ENCODE measurements at regions not wholly inside any gene's neighbourhood (a gene's known extent, or its start where the extent isn't known, plus 50 kb on each side); places are given as distances from the start of the nearest gene placed in this dataset.

DNA sequence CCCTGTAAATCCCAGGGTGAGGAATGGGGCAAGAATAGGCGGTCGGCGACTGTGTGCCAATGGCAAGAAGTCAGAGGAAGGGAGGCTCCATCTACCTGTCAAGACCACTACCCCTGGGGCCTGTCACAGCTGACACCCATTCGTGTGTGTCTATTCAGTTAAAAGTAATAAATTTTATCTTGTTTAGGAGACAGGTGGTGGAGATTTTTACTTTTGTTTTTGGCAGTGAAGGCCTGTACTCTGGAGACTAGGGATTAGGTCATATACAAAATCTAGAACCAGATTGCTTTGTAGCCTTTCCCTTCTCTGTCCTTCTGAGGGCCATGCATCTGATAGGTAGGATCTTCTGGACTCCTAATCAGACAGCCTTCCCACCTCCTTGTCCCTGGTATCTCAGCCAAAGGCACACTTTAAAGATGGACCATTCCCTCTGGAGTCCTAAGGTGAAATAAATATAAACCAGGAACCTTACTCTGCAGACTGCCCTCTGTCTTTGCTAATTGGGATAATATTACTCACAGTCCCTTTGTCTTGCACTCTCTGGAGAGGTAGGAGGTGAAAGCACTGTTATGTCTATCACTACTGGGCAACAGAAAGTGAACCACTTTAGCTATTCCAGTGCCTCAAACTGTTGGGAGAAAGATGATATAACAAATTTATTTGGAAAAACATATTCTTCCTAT is 213.2 kb upstream of the ACTBL2 start:
- TF ChIP-seq, protein P1, sequence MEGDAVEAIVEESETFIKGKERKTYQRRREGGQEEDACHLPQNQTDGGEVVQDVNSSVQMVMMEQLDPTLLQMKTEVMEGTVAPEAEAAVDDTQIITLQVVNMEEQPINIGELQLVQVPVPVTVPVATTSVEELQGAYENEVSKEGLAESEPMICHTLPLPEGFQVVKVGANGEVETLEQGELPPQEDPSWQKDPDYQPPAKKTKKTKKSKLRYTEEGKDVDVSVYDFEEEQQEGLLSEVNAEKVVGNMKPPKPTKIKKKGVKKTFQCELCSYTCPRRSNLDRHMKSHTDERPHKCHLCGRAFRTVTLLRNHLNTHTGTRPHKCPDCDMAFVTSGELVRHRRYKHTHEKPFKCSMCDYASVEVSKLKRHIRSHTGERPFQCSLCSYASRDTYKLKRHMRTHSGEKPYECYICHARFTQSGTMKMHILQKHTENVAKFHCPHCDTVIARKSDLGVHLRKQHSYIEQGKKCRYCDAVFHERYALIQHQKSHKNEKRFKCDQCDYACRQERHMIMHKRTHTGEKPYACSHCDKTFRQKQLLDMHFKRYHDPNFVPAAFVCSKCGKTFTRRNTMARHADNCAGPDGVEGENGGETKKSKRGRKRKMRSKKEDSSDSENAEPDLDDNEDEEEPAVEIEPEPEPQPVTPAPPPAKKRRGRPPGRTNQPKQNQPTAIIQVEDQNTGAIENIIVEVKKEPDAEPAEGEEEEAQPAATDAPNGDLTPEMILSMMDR (IDR thresholded peaks at IDR 0.05; ENCODE audit: unreplicated experiment), result no peak
- Mint-ChIP-seq H3K4me1 (ENCODE audit: low read depth) (peaks cover 26% of the 10 kb centered on the region), H3K36me3 (ENCODE audit: insufficient read depth) (no peaks in the 10 kb centered on the region), H3K4me3 (ENCODE audit: low read depth) (no peak overlapping the region), H3K9me3 (ENCODE audit: low read depth) (no peaks in the 10 kb centered on the region), H3K27ac (peak overlapping the region; percentile 17), H3K27me3 (no peaks in the 10 kb centered on the region)
- no peak for DNase-seq (ENCODE audit: low spot score, unreplicated experiment)

DNA sequence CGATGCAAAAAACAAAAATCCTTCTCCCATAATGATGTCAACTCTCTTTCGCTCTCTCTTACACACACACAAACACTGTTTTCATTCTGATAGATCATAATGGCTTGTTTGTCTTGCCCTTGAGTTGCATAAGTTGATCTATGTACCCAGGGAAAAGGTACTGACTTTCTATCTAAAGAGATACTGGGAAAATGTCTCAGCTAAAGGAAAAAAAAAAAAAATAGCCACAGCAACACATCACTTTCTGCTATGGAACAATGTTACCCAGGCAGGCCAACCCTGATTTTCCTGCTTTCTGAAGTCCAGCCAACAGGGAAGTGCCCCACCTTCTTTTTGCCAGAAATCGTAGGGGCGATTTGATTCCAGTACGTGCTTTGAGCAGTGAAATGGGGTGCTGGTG is 212.6 kb upstream of the ACTBL2 start:
- Mint-ChIP-seq H3K9me3 (ENCODE audit: low read depth) (no peaks in the 10 kb centered on the region), H3K4me3 (ENCODE audit: low read depth) (no peak overlapping the region), H3K36me3 (ENCODE audit: insufficient read depth) (no peaks in the 10 kb centered on the region), H3K27me3 (no peaks in the 10 kb centered on the region), H3K27ac (peak overlapping the region; percentile 43), H3K4me1 (ENCODE audit: low read depth) (peaks cover 28% of the 10 kb centered on the region)
- no peak for DNase-seq (ENCODE audit: low spot score, unreplicated experiment)
- TF ChIP-seq, protein P1 (IDR thresholded peaks at IDR 0.05; ENCODE audit: unreplicated experiment), result no peak

DNA sequence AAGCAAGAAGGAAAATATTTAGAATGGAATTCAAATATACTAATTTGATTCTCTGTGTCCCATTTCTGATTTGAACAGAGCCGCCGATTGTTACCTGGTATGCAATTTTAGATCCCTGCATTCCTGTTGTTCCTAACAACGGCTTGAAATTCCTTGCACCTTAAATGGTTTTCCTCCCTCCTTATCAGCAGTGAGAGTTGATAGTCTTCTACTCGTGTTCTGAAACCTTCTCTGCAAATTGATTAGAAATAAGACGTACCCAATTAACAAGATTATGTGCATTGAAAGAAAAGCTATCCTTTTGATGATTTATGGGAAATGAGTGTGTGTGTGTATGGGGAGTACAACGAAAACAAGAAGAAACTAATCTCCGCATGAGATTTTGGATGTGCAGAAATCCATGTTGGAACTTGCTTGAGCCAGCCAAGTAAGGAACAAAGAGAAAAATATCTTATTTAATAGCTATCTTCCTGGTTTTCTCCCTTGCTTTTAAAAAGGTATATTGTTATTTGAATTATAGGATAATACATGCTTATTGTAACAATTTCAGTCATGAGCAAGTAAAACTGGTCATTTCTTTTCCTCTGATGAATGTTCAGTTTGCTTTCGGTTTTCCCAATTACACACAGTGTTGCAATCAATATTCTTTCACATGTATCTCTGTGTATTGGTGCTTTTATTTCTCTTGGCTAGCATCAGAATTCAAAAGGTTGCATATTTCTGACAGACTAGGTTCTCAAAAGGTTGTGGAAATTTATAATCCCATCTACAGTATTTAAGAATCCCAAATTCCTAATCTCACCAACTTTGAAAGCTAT is 211.1 kb upstream of the ACTBL2 start:
- peaks cover 28% of the 10 kb centered on the region for H3K4me1 Mint-ChIP-seq (ENCODE audit: low read depth)
- H3K36me3 Mint-ChIP-seq (ENCODE audit: insufficient read depth), result no peaks in the 10 kb centered on the region
- H3K9me3 Mint-ChIP-seq (ENCODE audit: low read depth), result no peaks in the 10 kb centered on the region
- no peak for DNase-seq (ENCODE audit: low spot score, unreplicated experiment)
- H3K27ac Mint-ChIP-seq, result peak overlapping the region; percentile 86
- H3K4me3 Mint-ChIP-seq (ENCODE audit: low read depth), result peak overlapping the region; percentile 38
- TF ChIP-seq, protein P1 (IDR thresholded peaks at IDR 0.05; ENCODE audit: unreplicated experiment), result no peak
- no peaks in the 10 kb centered on the region for H3K27me3 Mint-ChIP-seq

DNA sequence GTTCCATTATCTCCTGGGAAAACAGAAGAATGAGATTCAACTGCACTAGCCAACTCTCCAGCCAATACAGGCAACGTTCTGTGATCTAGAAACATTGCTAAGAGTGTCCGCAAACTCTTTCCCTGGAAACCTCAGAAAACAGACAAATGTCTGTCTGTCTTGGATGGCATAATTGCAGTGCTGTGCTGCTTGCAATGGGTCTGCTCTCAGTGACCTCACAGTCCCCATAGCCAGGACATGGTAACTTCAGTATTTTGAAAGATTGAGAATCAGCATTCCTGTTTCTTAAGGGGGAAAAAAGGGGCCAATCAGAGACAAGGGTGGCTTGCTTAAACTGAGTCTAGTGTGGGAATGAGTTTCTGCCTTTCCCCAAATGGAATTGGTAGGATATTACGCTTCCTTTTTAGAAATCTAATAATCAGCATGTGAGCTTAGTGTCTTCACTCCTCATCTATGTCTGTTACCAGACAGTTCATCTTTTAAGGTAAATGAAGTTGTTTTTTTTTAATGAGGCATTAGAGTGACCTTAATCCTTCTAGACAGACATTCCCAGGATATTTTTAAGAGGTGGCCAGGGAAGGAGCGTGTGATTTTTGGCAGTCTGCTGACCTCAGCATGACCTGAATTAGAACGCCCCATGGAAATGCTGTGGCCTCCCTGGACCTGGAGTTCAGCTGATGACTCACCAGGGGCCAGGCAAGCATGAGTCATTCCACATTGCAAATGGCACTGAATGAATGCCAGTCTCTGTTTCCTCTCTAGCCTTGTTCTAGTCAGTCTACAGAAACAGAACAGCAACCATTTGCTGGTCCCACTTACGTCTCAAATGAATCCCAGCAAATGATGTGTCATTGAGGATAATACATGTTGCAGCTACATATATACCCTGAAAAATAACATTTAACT is 210.2 kb upstream of the ACTBL2 start:
- TF ChIP-seq, protein P1 (IDR thresholded peaks at IDR 0.05; ENCODE audit: unreplicated experiment), result no peak
- H3K4me1 Mint-ChIP-seq (ENCODE audit: low read depth), result peaks cover 28% of the 10 kb centered on the region

DNA sequence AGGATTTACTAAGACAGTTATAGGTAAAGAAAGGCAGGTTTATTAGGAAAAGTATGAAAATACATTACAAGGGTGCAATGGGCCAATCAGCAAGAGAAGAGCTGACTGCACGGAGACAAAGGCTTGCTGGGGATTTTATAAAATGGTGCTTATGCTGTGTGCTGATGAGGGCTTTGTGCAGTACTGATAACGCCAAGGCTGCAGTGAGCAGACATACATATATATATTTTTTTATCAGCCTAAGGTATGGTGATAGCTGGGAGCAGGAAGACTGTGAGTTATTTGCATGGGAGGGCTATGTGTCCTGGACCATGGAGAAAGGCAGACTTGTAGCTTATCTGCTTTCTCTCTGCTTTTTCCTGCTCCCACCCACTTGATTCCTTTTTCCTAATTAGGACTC is 208.1 kb upstream of the ACTBL2 start:
- Mint-ChIP-seq H3K4me3 (ENCODE audit: low read depth) (no peak overlapping the region), H3K9me3 (ENCODE audit: low read depth) (no peaks in the 10 kb centered on the region), H3K36me3 (ENCODE audit: insufficient read depth) (no peaks in the 10 kb centered on the region), H3K27ac (no peak overlapping the region), H3K27me3 (no peaks in the 10 kb centered on the region), H3K4me1 (ENCODE audit: low read depth) (peaks cover 25% of the 10 kb centered on the region)
- TF ChIP-seq, protein P1 (IDR thresholded peaks at IDR 0.05; ENCODE audit: unreplicated experiment), result no peak
- DNase-seq (ENCODE audit: low spot score, unreplicated experiment), result no peak

More for the DNA sequence above, 210.2 kb upstream of the ACTBL2 start:
- Mint-ChIP-seq H3K27me3 (no peaks in the 10 kb centered on the region), H3K4me3 (ENCODE audit: low read depth) (no peak overlapping the region), H3K9me3 (ENCODE audit: low read depth) (no peaks in the 10 kb centered on the region), H3K27ac (peak overlapping the region; percentile 86), H3K36me3 (ENCODE audit: insufficient read depth) (no peaks in the 10 kb centered on the region)
- DNase-seq (ENCODE audit: low spot score, unreplicated experiment), result peak; percentile 14
